T-helper 2 cell treated with Interferon-gamma antibody and Interleukin-4, amounts not matched to agents 100 ng/mL and 5 ng/mL, for 36 hours (primary cell): ENCODE measurements at regions not wholly inside any gene's neighbourhood (a gene's known extent, or its start where the extent isn't known, plus 50 kb on each side); places are given as distances from the start of the nearest gene placed in this dataset.

Experiments used
- intact Hi-C: fragments of 100-400 bp; cut with micrococcal nuclease; formaldehyde crosslinking; loops from one replicate; pipeline ENCODE4 v1.15.1; 2023

DNA sequence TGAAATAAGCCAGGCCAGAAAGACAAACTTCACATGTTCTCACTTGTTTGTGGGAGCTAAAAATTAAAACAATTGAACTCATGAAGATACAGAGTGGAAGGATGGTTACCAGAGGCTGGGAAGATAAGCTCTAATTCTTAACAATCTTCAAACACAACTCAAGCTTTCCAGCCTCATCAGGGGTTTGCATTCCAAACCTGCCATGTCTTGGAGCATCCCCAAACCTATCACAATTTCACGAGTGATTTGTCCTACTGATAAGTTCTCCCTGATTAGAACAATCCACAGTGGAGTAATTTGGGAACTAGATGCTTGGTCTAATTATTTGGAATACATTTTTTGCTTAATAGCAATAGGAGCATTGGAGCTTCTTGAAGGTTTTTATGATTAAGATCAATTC, 418.5 kb upstream of the PKN2 start:
- intact Hi-C loops, result no loop called here

GRCh38 chr1:88266051-88266450, 418.0 kb upstream of the PKN2 start:
- intact Hi-C loops, result no loop called here

DNA sequence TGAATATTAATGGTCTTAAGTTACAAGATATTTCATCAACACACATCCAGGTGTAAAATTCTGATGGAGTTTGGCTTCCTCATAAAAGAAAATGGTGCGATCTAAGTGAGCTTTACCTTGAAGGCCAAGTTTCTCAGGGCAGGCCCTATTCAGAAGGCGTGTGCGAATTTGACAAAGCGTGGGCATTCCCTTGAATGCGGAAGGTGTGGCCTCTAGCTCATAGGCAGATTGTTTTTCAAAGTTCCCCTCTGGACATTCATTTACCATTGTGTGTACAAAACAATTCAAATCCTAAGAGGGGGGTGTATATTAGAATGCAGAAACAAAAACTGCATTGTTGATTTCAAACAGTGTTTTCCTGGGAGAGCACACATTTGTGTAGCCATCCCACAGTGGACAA, 411.9 kb upstream of the PKN2 start:
- intact Hi-C loops, result no loop called here

DNA sequence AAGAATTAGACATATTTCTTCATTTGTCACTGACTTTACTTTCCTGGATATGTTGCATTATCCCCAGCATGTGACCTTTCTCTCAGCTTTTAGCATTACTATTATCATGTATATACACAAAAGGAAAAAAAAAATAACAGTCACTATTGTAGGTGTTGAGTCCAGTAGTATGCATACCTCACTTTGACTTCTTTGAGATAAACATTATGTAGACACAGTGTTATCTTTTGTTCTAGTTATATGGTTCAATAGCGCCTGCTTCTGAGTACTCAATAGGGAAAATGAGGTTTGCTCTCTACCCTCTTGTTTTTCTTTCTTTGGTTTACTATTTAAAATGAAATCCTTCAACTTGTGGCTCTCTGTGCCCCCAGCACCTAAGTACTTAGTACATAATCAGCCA, 409.6 kb upstream of the PKN2 start:
- intact Hi-C loops, result no loop called here

GRCh38 chr1:88275259-88275862, 408.7 kb upstream of the PKN2 start:
- intact Hi-C loops, result no loop called here

DNA sequence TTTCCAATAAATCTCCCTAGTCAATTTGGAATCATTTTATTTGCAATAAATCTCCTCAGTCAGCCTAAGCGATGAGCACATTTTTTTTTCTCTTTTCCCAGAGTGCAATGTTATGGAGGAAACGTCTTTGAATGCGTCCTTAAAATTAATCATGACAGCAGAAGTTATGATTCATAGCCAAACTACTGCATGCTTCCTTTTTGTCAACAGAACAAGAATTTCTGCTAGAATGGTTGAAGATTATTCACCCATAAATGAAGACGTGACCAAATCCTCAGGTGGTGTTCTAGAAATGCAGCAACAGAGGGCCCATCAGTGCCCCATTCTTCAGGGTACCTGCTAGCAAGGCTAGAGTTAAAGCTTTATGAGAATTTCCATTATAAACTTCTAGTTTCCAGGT, 407.9 kb upstream of the PKN2 start:
- intact Hi-C loops, result no loop called here

DNA sequence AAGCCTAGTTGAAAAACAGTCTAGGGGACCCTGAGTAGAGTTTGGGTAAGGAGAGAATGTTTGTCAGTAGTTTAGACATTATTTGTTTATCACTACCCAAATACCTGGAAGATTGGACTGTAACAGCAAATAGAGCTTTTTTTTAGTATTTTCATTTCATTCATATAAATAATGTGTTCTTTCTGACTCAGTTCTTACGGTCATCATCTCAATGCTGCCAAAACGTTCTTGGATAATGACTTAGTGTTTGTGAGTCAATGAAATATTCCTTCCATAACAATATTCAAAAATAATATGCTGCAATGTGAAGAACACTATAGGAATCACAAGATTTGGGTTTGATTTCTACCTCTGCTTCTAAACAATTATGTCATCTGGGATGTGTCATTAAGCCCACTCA, 400.0 kb upstream of the PKN2 start:
- intact Hi-C loops, result no loop called here

- intact Hi-C loops, result no loop called here
Measured at GRCh38 chr1:88284666-88285366, 399.3 kb upstream of the PKN2 start.

- intact Hi-C loops, result no loop called here
Measured at GRCh38 chr1:88286716-88287115, 397.4 kb upstream of the PKN2 start.

DNA sequence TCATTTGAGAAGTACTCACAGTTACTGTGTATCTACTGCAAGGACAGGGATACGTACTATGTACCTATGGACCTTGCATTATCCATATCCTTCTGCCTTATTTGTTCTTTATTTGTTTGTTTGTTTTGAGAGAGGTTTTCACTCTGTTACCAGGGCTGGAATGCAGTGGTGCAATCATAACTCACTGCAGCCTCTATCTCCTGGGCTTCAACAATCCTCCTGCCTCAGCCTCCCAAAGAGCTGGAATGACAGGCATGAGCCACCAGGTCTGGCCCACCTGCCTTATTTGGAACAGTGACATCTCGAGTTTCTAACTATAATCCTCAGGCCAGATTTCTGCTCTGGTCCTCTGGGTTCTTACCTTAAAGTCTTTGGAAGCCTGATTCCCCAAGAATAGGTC, 395.5 kb upstream of the PKN2 start:
- intact Hi-C loops, result no loop called here

- intact Hi-C loops, result no loop called here
Measured at GRCh38 chr1:88289401-88290102, 394.5 kb upstream of the PKN2 start.

DNA sequence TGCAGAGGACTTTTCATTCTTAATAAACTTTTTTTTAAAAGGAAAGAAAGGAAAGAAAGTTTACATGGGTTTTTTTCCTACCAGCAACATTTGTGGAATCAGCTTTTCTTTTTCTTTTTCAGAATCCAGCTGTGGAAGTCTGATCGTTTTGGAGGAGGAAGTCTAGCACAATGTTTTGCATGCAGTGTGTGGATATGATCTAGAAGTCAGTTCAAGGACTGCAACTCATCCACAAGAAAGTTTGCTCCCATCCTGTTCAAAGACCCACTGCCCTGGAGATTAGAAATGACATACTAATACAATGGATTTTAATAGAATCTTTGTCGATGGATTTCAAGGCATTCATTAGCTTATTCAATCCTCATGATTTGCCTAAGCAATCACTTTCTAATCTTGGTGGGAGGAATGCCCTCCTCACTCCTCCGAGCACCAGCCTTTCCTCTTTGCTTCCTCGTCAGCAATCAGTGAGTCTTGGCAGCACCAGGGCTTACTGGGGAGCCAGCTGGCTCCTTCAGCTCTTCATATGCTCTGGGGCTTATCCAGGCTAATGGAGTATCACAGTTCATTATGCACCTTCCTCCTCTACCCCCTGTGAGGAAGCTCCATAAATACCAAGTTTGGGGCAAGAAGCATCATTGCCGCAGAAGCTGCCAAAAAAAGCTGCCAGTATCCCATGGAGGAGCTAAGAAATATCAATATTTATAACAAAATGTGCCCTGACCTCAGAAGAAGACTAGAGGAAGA, 392.3 kb upstream of the PKN2 start:
- intact Hi-C loops, result no loop called here

DNA sequence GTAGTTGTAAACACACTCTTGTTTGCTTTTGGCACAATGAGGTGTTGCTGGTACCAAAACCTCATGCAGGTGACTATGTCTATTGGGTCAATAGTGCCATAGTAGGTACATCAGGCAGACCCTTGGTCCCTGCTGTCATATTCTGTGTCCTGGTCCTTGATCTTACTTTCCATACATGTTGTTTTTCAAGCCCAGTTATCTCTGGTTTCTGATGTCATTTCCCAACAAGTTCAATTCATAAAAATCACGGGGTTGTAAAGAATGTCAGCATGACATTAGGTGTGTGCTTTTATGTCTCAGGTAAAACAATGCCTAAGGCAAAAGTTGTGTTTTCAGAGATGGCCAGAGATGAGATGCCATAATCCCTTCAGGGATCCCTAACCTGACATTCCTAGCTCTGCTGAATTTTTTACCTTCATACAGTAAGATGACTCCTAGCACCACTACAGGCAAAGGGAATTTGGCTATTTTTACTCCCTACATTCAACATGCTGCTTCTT, 390.3 kb upstream of the PKN2 start:
- intact Hi-C loops, result no loop called here

DNA sequence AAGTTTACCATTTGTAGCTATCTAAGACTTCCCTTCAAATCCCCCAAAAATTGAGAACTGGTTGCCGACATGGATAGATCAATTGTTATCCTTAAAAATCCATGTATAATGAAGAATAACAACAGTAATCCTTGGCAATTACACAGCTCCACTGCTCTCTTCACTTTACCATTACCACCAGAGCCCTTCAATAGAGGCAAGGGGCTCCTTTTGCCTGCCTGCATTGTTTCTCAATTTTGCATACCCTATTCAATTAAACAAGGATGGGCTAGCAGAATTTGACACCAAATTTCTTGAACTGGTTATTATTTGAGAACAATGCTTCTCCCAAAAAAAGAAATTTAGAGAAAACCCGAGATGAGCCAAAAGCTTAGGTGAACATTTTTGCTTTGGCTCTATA, 387.8 kb upstream of the PKN2 start:
- intact Hi-C loops, result no loop called here

DNA sequence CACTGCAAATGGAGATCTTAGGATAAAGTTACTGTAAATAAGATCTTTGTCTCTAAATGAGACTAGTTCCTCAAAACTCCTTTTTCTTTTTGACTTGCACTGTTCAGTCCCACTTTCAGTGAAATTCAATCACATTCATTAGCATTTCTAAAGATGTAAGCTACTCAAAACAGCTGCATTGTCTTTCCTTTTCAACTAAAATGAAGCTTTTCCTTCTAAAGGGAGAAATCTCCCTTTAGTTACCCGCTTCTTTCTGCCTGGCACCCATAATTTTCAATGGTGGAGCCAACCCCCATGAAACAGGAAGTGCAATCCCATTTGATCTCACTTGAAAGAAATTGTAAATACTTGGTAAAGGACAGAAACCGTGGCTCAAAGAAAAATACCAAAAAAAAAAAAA, 387.4 kb upstream of the PKN2 start:
- intact Hi-C loops, result no loop called here

GRCh38 chr1:88298506-88298905, 385.6 kb upstream of the PKN2 start:
- intact Hi-C loops, result no loop called here

- intact Hi-C loops, result no loop called here
Measured at GRCh38 chr1:88300752-88301263, 383.3 kb upstream of the PKN2 start.

GRCh38 chr1:88302843-88303486, 381.1 kb upstream of the PKN2 start:
- intact Hi-C loops, result no loop called here

- intact Hi-C loops, result no loop called here
Measured at GRCh38 chr1:88311265-88311664, 372.8 kb upstream of the PKN2 start.

- intact Hi-C loops, result no loop called here
Measured at GRCh38 chr1:88311907-88312306, 372.2 kb upstream of the PKN2 start.

DNA sequence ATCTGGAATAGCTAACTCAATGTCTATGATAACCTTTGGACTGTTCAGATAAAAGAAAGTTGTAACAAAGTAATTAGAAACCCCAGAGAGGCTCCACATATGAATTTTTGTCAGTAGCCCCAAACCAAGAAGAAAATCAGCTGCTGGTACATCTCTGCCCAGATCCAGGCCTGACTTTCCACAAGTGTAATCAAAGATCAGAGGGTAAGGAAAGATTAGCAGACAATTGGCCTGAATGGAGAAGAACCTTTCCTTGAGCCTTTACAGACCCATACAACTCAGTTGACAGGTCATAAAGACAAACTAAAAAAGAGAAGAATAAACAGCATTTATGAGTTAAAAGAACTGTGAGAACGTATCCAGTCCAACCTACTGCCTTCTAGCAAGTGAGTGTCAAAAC, 366.7 kb upstream of the PKN2 start:
- intact Hi-C loops, result no loop called here
